GM18511 (cell line): ENCODE measurements at regions not wholly inside any gene's neighbourhood (a gene's known extent, or its start where the extent isn't known, plus 50 kb on each side); places are given as distances from the start of the nearest gene placed in this dataset.
"Not testable (repeated sequence)": the region's sequence is repeated elsewhere in the genome, so short reads cannot be mapped to it uniquely, and the experiment has no call there.

Experiments
- ATAC-seq: cut with Tn5 transposase; IDR thresholded peaks from one replicate; pipeline ENCODE4 v1.9.1; 2021; ENCODE audit warnings: mild to moderate bottlenecking, moderate library complexity; ENCODE audit not compliant: unreplicated experiment

DNA sequence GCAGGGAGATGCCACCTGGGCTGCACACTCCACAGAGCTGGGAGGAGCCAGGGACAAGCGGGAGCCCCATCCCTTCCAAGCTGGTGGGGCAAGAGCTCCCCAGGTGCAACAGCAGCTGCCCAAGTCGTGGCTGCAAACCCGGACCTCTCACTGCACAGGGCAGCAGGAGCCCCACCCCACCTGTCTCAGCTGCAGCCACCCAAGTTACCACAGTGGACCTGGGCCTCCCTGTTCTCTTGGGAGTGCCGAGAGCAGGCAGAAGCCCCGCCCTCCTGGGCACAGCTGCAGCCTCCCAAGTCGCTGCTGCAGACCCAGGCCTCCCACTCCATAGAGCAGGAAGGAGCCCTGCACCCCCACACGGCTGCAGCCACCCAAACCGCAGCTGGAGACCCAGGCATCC is 374.1 kb upstream of the ACO1 start:
- ATAC-seq: no peak

GRCh38 chr9:32011049-32011448 is 373.4 kb upstream of the ACO1 start:
- no peak for ATAC-seq

- no peak for ATAC-seq
These were observed 368.6 kb upstream of the ACO1 start for GRCh38 chr9:32015795-32016194.

DNA sequence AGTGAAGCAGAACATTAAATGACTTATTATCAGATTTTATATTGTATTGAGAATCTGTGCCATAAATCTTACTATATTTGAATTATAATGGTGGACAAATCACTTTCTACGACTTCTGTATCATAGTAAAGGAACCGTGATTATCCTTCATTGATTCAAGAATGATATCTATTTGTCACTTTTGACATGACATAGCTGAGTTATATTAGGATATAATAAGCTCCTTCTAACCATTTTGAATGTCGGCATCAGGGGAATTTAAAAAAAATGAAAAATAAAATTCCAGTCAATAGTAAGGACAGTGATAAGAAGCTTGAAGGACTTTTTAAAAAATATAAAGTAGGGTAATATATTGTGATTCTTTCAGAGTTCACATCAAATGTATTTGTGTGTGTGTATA is 338.9 kb upstream of the ACO1 start:
- no peak for ATAC-seq

- ATAC-seq: no peak
These were observed 317.2 kb upstream of the ACO1 start for GRCh38 chr9:32067261-32067660.

DNA sequence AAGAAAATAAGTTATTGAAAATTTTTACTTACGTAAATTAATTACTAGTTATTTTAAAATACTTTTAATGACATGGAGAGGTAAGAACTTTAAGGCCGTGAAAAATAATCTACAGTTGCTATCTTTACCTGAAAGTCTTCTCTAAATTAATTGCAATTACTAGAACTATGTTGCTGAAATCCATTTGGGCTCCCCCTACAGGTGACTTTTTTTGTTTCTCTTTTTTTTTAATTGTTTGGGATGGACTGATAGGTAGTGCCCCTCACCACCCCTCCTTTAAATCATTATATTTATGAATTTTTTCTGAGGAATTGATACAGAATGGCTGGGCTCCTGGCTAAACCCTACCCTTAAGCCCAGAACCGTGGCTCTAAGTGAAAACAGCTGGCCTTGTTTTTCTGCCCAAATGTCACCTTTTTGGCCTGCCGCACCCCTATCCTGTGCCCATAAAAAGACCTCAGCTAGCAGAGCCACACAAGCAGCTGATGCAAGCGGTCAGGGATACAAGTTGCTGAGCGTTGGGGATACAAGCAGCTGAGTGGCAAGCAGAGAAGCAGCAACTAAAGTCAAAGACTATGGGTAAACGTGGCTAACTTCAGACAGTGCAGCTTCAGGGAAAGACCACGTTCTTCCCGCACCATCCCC is 315.2 kb upstream of the ACO1 start:
- no peak for ATAC-seq

DNA sequence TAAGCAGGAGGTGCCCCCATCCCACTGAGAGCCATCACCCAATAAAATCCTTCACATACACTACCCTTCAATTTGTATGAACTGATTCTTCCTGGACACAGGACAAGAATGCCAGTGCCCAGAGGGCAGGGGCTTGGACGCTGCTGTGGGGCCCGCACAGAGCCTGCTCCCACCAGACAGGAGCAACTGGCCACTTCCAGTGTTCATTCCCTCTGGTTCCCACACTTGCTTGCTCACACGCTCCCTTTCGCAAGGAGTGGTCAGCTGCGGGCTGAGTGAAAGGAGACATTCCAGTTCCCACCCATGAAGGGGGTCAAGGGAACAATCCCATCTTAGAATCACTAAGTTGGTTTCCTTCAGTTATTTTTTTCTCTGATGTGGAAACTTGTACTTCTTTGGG is 314.5 kb upstream of the ACO1 start:
- no peak for ATAC-seq

DNA sequence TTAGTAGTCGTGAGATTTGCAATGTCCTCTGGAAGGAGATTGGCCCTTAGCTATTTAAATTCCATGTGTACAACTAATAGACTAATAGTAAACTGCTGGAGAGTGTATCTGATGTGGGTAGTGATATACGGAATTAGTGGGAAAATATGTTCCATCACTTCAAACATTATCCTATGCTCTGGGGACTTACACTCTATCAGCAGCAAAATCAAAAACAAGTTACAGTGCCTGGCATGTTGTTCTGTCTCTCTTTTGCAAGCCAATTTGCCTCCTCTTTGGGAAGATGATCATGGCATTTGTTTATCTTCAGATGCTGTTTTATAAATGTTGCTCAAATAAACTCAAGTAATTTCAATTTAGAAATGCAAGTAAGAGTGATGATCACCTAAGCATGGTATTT is 311.9 kb upstream of the ACO1 start:
- ATAC-seq: no peak

DNA sequence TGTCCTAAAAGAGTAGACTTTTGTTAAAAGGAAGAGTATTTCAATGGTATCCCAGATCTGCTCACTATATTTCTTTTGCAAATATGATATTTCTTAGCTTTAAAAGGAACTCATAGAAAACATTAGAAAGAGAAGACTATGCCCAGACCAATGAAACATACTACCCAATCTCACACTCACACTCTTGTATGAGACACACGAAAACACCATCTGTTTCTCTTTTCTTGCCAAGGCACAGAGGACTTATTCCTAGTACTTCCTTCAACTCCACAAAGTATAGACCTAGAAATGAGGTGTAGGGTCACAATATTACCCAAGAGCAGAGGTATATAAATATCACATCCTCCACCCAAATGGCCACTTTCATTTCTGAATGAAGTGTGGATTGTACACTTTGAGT is 292.4 kb upstream of the ACO1 start:
- no peak for ATAC-seq

DNA sequence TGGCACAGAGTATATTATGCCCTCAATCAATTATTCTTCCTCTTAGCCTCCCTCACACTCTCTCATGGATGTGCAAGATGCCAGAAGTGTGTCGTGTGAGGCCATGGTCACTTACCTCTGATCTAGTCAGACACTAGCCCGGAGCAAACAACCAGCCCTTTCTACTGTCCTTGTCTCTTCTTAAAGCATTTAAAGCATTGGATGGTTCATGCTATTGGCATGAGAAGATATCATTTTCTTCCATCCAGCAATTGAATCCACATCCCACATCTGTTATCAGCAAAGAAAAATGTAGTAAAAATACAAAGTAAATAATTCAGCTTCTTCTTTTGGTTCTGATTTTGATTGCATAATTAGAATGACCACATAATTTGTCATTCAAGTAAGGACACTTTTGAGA is 267.2 kb upstream of the ACO1 start:
- no peak for ATAC-seq

GRCh38 chr9:32128546-32128945 is 255.9 kb upstream of the ACO1 start:
- no peak for ATAC-seq

- ATAC-seq: not testable (repeated sequence)
These were observed 253.7 kb upstream of the ACO1 start for GRCh38 chr9:32130709-32131108.

DNA sequence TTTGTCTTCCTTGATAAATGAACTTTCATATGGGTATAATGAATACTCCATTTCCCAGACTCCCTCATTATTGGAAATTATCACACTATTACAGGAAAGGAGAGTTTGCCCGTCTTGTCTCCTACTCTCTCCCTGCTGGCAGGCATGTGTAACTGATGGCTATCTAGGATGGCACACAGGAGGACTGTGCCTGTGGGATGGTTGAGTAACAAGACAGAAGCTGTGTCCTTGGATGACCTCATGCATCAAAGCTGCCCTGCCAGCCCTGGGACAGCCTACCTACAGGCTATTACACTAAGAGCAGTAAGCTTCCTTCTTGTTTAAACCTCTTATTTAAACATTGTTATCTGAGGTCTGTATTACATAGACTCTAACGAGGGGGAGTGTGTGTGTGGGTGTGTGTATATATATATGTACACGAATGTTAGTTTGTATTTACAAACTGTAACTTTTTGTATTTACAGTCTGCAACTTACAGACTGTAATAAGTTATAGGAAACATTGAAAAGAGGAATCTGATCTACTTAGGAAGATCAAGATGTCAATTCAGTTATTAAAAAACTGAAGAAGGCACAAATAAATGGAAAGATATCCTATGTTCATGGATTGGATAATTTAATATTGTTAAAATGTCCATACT is 247.6 kb upstream of the ACO1 start:
- ATAC-seq: no peak

- ATAC-seq: no peak
These were observed 242.4 kb upstream of the ACO1 start for GRCh38 chr9:32142074-32142473.

GRCh38 chr9:32148553-32148952 is 235.9 kb upstream of the ACO1 start:
- ATAC-seq: not testable (repeated sequence)

DNA sequence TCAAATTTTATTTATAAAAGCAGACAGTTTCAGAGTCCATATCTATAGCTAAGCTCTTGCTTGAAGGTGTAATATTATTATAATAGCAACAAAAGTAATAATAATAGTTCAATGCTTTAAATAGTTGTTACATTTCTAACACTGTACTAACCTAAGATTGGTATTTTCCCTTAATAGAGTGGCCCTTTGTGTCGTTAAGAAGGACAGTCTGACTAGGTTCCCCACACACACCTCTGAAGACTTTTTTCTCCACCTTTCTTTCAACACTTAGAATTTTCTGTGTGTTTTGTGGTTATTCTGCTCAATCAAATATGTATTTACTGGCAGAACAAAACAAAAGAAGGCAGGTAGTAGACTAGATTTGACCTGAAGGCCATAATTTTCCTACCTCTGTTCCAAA is 223.2 kb upstream of the ACO1 start:
- peak; percentile 35 for ATAC-seq

- ATAC-seq: peak; percentile 89
These were observed 222.7 kb upstream of the ACO1 start for GRCh38 chr9:32161720-32162119.

DNA sequence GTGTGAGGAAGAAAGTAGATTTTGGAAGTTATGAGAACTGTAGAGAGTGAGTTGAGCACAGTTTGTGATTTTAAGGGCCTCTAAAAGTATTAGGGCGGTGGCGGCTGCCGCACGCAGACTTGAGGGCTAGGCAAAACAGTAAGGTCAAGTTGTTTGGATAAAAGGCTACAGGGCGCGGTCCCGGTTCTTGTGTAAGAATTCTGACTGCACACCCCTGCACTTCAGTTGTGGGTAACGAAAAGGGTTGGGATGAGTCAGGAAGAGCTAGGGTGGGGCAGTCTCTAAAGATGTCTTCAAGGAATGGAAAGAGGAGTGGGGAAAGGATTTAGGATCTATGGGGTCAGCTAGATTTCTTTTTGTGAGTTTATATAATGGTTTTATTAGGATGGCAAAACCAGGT is 218.1 kb upstream of the ACO1 start:
- not testable (repeated sequence) for ATAC-seq

DNA sequence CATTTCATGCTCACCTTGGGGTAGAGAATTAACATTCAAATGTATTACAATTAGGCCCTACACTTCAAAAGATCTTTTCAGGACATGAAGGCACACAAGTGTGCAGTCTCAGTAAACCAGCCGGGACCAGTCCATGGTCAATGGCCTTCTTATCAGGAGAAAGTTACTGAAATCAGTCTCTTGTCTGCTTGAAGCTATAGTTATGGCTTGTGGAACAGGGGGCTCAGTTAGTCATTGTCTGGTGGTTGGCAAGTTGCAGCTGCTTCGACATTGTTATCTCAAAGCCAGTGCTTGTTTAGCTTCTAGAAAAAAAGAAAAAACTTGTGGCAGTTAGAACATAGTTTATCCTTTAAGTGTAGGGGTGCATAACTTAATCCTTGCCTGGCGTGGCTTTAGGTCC is 213.1 kb upstream of the ACO1 start:
- ATAC-seq: no peak

- no peak for ATAC-seq
These were observed 212.2 kb upstream of the ACO1 start for GRCh38 chr9:32172256-32172655.

- ATAC-seq: no peak
These were observed 207.0 kb upstream of the ACO1 start for GRCh38 chr9:32177396-32177795.

DNA sequence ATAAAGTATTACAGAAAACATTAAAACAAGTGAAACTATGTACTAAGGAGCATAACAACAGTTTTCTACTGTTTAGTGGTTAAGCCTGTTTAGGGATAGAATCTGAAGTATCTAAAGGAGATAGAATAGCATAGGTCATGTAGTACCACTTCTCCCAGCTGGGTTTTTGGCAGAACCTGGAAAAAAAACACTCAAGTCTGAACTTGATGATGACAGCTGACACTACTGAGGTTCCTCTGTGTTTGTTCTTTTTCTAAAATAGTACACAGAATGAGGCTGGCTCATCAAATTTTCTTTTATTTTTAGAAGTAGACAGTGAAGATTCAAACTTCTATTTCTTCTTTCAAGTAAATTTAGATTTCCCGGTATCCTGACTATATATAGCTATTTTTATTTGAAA is 203.8 kb upstream of the ACO1 start:
- no peak for ATAC-seq

GRCh38 chr9:32200241-32200640 is 184.2 kb upstream of the ACO1 start:
- ATAC-seq: no peak
